ENCODE measurements at regions not wholly inside any gene's neighbourhood (a gene's known extent, or its start where the extent isn't known, plus 50 kb on each side); places are given as distances from the start of the nearest gene placed in this dataset.

GRCh38 chr4:137213372-137214173, 318.7 kb downstream of the PCDH18 start:
- H3K4me1 ChIP-seq: no peaks in the 10 kb centered on the region
- intact Hi-C loops (cut with DNase I): no loop called here
- TF ChIP-seq CTCF (IDR thresholded peaks at IDR 0.05) (no peak), POLR2A (IDR thresholded peaks at IDR 0.05) (no peak)
- DNase-seq: no peak
- WGBS, 2 donors: 87% methylated on average over 4 of the region's 4 CpGs
- H3K27me3 ChIP-seq: no peaks in the 10 kb centered on the region
- H3K27ac ChIP-seq: no peak overlapping the region
- H3K36me3 ChIP-seq: no peaks in the 10 kb centered on the region
- no peak overlapping the region for H3K4me3 ChIP-seq (replicated peaks in 1 of 3)
- no peaks in the 10 kb centered on the region for H3K9me3 ChIP-seq

GRCh38 chr4:137212601-137213000, 319.7 kb downstream of the PCDH18 start:
- Histone ChIP-seq H3K27ac (no peak overlapping the region), H3K4me1 (no peaks in the 10 kb centered on the region), H3K9me3 (no peaks in the 10 kb centered on the region), H3K4me3 (replicated peaks in 1 of 3) (no peak overlapping the region), H3K27me3 (no peaks in the 10 kb centered on the region), H3K36me3 (no peaks in the 10 kb centered on the region)
- DNase-seq: no peak
- no peak for TF ChIP-seq CTCF (IDR thresholded peaks at IDR 0.05)
- no peak for TF ChIP-seq POLR2A (IDR thresholded peaks at IDR 0.05)
- intact Hi-C loops (cut with DNase I): no loop called here

GRCh38 chr4:137209240-137209639, 323.1 kb downstream of the PCDH18 start:
- intact Hi-C loops (cut with DNase I): no loop called here
- 91 to 95% methylated on average over 2 of the region's 2 CpGs for whole genome bisulfite sequencing, 2 donors
- Histone ChIP-seq H3K27me3 (no peaks in the 10 kb centered on the region), H3K36me3 (no peaks in the 10 kb centered on the region), H3K4me1 (no peaks in the 10 kb centered on the region), H3K9me3 (no peaks in the 10 kb centered on the region), H3K27ac (no peak overlapping the region), H3K4me3 (replicated peaks in 1 of 3) (no peak overlapping the region)
- no peak for DNase-seq
- TF ChIP-seq POLR2A (IDR thresholded peaks at IDR 0.05) (no peak), CTCF (IDR thresholded peaks at IDR 0.05) (no peak)

- TF ChIP-seq POLR2A (IDR thresholded peaks at IDR 0.05): no peak
- no peak for TF ChIP-seq CTCF (IDR thresholded peaks at IDR 0.05)
- H3K9me3 ChIP-seq: no peaks in the 10 kb centered on the region
- intact Hi-C loops (cut with DNase I): no loop called here
- H3K36me3 ChIP-seq: no peaks in the 10 kb centered on the region
- H3K4me1 ChIP-seq: no peaks in the 10 kb centered on the region
- no peaks in the 10 kb centered on the region for H3K27me3 ChIP-seq
- no peak for DNase-seq
- no peak overlapping the region for H3K4me3 ChIP-seq (replicated peaks in 1 of 3)
- 10 to 31% methylated on average over 1 of the region's 1 CpG for WGBS, 2 donors
- no peak overlapping the region for H3K27ac ChIP-seq
These were observed 325.5 kb downstream of the PCDH18 start for GRCh38 chr4:137206781-137207180.

GRCh38 chr4:137203601-137204000, 328.7 kb downstream of the PCDH18 start:
- no peaks in the 10 kb centered on the region for H3K9me3 ChIP-seq
- no peak overlapping the region for H3K27ac ChIP-seq
- TF ChIP-seq CTCF (IDR thresholded peaks at IDR 0.05): no peak
- no peak for TF ChIP-seq POLR2A (IDR thresholded peaks at IDR 0.05)
- no peak overlapping the region for H3K4me3 ChIP-seq (replicated peaks in 1 of 3)
- intact Hi-C loops (cut with DNase I): no loop called here
- WGBS, 2 donors: 70 to 72% methylated on average over 2 of the region's 2 CpGs
- H3K36me3 ChIP-seq: no peaks in the 10 kb centered on the region
- no peaks in the 10 kb centered on the region for H3K27me3 ChIP-seq
- no peak for DNase-seq
- H3K4me1 ChIP-seq: no peaks in the 10 kb centered on the region
